NOMO-1 (cell line): ENCODE measurements at regions not wholly inside any gene's neighbourhood (a gene's known extent, or its start where the extent isn't known, plus 50 kb on each side); places are given as distances from the start of the nearest gene placed in this dataset.
"Not testable (repeated sequence)": the region's sequence is repeated elsewhere in the genome, so short reads cannot be mapped to it uniquely, and the experiment has no call there.

ENCODE experiments used
- DNase-seq, 2 experiments: peaks; one replicate each; lab custom pipeline; 2025; ENCODE audit not compliant: unreplicated experiment in 2 of 2; lab: John Stamatoyannopoulos, UW

DNA sequence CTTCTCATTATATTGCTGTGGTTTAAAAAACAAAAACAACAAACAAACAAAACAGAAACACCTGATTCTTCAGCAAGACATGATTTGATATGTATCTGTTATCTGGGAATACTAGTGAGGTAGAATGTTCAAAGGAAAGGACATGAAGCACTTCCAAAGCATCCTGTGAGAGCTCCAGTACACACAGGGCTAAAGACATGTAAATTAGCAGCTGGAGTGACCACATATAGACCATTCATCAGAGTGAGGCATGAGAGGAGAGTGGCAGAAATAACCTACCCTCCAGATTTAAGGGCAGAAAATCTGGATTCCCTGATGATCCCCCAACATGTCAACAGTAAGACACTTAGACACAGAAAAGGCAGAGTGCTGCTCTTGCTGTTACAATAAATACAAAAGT is 260.5 kb upstream of the CHRM3 start:
- DNase-seq = no peak

DNA sequence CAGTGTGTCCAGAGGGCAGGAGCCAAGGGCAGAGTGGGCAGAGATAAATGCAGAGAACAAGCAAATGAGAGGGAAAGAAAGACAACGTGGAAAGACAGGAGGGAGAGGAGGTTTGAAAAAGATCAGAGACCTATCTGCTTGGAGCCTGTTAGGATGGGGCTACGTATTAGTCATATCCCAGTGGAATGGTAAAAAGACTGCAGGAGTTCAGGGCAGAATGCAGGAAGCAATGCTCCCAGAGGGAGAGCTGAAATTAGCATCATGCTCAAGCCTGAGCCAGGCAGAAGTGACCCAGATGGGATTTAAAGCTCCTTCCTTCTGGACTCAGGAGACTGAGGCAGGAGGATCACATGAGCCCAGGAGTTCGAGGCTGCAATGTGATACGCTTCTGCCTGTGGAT is 261.3 kb upstream of the CHRM3 start:
- no peak for DNase-seq

DNA sequence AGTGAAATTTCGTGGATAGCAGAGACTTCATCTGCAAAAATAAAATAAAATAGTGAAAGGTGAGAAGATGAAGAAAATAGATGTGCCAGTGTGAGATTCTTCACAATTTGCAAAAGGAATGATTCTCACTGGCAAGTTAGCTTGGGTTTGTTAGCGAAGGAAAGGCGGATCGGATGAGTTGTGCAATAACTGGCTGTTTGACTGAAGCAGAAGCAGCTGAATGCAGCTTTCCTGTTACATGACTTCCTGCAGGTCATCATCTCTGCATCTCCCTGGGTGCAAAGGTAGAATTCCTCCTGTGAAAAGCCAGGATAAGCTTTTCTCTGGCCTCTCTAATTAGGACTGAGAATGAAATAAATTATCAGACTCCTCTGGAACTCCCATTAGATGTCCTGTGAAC is 263.1 kb upstream of the CHRM3 start:
- peak in 1 of 2 experiments; percentile 49 for DNase-seq

DNA sequence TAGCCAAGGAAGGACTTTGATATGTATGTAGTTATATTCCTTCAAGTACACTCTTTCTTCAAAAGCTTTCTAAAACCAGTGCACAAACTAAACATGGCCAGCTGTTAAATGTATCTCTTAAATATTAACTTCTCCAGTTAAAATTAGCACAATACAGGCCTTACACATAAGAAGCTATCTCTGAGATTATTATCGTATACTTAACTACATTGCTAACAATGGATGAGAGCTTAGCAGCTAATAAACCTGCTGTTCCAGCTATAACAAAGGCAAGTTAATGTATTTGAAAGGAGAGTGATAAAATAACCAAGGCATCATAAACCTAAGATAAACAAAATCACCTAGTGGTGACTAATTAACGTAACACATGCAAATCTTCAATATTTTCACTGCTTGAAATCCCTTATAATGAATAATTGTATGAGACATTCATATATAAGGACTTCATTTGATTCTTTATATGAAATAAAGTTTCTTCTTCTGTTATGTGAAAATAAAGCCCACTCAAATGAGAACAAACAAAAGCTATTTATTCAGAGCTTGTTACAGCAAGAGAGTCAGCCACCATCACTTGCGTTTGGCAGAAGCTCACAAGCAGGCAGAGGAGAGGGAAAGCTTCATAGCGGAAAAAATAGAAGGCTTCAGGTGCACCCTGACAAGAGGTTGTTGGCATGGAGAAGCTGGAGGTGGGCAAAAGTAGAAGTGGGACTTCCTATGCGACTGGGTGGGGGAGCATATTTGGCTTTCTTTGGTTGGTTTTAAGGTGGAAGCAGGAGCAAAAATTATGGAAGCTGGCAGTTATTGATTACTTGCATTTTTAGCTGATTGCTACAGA is 274.1 kb upstream of the CHRM3 start:
- no peak for DNase-seq

DNA sequence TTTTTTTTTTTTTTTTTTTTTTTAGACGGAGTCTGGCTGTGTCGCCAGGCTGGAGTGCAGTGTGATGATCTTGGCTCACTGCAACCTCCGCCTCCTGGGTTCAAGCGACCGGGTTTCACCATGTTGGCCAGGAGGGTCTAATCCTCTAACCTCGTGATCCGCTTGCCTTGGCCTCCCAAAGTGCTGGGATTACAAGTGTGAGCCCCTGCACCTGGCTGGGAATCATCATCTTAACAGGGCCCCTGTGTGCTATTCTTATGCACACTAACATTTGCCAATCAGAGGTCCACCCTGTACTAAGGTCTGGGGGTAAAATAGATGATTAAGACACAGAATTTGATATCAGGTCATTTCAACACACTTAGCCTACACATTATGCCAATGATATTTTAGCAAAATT is 278.7 kb upstream of the CHRM3 start:
- DNase-seq = no peak

DNA sequence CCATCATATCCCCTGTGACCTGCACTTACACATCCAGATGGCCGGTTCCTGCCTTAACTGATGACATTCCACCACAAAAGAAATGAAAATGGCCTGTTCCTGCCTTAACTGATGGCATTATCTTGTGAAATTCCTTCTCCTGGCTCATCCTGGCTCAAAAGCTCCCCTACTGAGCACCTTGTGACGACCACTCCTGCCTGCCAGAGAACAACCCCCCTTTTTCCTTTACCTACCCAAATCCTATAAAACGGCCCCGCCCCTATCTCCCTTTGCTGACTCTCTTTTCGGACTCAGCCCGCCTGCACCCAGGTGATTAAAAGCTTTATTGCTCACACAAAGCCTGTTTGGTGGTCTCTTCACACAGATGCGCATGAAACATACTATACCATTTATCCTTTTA is 279.7 kb upstream of the CHRM3 start:
- not testable (repeated sequence) for DNase-seq

DNA sequence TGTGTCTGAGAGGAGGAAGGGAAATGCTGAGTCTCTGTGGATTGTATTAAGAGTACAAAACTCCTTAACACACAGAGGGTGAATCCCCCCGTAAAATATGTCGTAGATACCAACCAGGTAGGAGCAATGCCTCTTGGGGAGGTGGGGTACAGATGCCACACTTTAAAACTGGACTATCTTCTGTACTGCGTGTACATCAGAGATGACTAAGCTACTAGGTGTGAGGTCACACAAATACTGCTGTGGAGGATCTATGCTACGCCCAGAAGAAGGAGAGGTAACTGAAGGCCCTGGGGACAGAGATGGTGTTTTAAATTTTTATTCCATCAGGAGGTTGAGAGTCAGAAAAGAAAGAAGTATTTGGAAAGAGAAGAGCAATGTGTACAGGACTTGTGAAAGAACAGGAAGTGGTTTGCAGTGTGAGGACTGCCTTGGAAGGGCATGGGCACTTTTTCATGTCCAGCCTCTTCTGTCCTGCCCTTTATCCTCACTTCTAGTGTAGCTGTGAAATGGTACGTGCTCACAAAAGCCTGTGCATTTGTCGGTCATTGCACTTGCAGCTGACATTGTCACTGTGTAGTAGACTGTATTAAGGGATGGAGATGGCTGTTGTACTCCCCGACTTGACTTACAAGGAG is 287.8 kb upstream of the CHRM3 start:
- peak; percentile 22 to 58 for DNase-seq

DNA sequence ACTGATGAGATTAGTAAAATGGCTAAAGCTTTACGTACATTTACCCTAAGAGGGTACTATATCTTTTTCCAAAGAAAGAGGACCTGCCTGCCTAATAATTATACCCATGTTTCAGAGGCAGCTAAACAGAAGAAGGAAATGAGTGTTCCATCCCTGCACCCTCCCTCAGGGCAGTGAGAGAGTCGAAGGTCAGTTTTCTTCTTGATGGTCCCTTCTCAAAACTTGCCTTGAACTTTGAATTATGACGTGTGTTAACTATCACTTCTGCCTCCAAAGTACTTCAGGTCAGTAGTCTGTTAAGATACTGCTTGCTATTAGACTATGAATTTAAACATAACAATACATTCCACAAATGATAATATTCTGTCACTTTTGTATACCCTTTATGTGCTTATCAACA is 294.8 kb upstream of the CHRM3 start:
- DNase-seq = no peak

DNA sequence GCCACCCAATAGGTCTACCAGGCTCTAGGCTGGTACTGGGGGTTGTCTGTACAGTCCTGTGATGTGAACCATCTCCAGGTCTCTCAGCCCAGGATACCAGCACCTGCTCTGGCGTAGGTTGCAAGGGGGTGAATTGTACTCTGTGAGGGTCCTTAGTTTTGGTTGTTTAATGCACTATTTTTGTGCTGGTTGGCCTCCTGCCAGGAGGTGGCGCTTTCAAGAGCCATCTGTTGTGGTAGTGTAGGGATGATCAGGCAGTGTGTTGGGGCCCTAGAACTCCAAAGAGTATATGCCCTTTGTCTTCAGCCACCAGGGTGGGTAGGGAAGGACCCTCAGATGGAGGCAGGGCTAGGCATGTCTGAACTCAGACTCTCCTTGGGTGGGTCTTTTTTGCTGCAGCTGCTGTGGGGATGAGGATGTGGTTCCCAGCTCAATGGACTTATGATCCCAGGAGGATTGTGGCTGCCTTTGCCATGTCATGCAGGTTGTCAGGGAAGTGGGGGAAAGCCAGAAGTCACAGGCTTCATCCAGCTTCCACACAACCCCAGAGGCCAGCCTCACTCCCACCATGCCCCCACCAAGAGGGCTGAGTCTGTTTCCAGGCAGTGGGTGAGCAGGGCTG is 301.8 kb upstream of the CHRM3 start:
- DNase-seq = no peak

DNA sequence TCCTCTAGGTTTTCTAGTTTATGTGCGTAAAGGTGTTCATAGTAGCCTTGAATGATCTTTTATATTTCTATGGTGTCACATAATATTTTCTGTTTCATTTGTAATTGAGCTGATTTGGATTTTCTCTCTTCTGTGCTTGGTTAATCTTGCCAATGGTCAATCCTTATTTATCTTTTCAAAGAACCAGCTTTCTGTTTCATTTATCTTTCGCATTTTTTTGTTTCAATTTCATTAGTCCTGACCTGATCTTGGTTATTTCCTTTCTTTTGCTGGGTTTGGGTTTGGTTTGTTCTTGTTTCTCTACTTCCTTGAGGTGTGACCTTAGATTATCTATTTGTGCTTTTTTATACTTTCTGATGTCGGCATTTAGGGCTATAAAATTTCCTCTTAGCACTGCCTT is 304.4 kb upstream of the CHRM3 start:
- DNase-seq = not testable (repeated sequence)

DNA sequence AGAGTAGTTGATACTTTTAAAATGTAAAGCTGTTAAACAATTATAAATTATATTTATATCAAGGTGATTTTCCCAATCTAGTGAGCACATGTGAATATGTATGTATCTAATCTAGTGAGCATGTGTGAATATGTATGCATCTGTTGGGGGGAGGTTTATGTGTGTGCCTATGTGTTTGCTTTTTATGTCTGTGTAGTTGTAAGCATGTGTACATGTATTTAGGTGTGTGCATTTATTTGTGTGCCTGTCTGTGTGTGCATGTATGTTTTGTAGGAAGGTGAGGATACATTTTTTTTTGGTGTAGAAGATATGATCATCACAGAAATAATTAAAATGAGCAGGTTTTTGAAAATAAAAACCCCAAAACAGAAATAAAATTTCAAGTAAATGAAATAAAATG is 318.9 kb upstream of the CHRM3 start:
- DNase-seq = no peak

DNA sequence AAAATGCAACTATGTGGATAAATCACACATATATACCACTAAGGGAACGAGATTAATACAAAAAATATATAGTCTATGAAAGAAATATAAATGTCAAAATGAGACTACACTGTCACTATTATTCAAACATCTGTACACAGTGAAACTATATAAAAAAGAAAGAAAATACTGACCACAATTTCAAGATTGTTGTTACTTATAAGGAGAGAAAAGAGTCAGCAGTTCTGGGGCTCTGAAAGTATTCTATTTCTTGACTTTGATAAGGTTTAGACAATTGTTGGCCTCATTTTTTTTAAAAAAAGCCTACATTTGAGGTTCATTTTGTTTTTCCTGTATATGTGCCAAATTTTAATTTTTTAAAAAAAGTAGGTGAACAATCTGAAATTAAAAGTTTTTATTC is 319.3 kb upstream of the CHRM3 start:
- DNase-seq = no peak

DNA sequence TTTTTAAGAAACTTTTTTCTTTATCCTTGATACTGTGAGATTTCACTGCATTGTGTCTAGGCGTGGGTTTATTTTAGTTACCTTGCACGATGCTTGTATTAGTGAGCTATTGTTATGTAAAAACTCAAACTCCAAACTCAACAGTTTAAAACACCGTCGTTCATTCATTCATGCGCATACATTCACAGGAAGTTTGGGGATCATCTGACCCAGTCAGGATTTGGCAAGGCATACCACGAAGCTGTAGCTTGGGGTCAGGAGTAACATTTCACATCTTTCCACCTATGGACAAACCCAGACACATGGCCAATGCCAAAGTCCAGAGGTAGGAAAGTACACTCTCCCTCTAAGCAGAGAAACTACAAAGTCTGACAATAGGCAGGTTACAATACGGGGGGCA is 324.6 kb upstream of the CHRM3 start:
- DNase-seq = no peak

DNA sequence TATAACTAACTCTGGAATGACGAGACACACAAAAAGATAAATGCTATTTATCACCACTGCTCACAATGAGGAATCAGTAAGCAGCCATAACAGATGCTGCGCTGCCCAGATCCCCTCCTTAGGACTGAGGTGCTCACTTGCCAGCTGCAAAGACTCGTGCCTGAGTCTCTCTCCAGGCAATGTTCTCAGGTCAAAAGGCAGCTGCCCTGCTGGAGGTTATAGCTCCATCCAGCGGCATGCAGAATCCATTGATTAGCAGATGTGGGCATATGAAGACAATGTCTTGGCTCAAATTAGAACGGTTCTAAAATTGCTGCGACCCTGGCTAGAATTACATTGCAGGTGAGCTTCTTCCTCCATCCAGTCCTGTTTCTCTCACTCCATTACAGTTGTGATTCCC is 328.2 kb upstream of the CHRM3 start:
- DNase-seq = no peak

DNA sequence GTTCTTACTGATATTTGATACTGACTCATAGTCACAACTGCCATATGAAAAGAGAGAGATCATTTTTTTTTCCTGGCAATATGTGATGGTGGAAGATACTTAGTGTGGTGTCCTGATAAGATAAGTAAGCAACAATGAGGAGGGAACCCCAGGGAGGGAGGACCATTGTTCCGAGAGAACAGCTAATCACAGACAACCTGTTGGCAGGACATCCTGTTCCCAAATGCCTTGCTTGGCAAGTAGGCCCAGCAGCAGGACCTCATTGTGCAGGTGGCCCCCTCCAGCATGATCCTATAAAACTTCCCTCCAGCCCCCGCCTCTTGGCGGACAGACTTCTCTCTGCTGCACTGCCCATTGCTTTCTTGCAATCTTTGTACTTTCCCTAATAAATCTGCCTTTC is 329.4 kb upstream of the CHRM3 start:
- no peak for DNase-seq

DNA sequence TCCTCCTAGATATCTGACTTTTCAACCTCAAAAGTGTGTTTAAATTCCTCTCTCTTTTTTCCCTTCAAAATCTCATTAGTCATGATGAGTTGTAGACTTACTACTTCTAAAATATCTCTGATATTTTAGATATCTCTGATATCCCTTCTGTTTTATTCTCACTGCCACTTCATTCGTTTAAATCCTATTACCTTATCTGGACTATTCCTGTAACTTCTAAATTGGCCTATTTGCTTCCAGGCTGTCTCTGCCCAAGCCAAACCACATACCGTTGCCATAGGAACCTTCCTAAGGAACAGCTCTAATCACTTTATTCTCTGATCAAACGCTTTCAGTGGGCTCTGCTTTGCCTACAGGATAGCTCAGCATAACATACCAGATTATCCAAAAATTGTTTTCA is 333.1 kb upstream of the CHRM3 start:
- no peak for DNase-seq

DNA sequence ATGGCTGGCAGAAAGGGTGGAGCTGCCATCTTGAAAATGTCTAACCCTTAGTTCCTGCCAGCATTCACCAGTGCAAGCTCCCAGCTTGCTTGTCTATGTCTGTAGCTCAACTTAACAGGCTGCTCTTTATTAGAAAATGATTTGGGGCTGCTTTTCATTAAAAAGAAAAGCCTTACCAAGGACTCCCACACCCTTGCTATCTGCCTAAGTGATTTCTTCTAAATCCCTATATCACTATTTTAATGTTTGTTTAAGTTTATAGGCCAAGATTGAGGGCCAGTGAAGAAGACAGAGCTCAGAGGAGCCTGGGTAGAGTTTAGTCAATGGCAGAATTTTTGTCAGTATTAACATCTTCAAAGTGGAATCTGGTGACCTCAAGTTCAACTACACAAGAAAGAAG is 336.8 kb upstream of the CHRM3 start:
- no peak for DNase-seq

DNA sequence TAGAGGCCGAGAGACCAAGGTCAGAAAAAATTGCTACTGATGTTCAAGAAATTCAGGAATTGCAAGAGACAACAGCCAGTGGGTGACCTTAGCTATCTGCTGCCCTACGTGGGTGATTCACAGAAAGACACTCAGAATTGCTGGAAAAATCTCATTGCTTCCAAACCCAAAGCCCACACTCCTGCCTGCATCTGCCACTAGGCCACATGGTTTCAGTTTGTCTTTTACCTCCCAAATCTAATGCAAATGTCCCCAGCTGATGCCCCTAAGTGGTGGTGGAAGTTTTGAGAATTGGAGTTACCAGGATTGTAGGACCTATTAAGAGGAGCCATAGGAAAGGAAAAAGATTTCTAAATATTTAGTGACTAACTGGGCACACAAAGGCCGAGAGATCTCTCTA is 341.5 kb upstream of the CHRM3 start:
- no peak for DNase-seq

DNA sequence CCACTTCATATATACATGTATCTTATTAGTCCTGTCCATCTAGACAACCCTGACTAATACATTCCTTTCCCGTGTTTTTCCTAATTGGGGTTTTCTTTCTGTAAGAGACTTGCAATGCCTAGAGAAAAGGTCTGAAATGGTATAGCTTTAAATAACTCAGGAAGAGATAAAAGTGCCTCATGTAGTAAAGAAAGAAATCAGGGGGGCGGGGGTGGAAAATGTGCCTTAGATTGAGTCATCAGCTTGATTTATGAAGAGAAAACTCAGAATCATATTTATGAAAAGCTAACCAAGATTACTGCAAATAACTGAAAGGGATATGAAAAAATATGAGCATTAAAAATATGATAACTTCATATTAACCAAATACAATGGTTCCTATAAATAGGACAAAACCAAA is 345.8 kb upstream of the CHRM3 start:
- no peak for DNase-seq

DNA sequence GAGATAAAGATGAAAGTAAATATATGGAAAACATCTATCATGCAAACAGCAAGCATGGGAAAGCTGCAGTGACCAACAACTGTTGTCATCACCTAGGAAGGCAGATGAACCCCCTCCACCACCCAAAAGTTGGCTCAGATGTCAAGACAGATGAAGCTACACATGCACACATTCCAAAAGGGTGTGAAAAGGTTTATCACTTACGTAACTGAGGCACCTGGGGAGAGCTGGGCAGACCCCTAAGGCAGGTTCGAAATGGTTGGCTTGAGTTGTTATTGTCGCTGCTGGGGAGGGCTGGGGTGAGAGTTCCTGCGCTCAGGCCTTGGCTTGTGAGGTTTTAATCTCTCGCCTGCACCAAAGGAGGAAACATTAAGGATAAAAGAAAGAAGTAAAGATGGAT is 355.1 kb upstream of the CHRM3 start:
- no peak for DNase-seq

DNA sequence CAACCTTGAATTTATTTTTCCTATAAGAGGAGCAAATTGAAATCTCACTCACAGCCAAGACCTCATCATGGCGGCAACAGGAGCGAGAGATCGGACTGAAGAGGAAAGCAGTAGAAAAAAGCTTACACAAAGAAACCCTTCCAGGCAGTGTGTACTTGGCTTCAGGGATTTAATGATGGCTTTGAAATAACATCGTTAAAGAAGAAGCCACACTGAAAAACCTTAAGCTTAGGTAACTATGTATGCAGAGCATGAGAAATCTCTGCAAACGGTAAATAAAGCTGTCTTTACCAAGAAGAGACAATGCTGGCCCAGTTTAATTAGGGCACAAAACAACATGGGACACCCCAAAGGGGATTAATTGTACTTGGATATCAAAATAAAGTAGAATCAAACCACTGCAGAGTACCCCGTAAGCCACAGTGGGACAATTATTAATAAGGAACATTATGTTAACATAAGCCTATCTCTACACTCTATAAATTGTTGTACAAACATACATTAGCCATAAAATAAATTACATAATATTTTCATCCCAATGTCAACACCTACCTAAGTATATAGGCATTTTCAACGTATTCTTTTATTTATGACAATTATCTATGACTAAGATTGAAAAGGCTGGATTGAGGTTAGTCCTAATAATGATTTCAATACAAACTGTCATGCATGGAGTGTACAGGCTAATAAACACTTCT is 360.2 kb upstream of the CHRM3 start:
- no peak for DNase-seq

DNA sequence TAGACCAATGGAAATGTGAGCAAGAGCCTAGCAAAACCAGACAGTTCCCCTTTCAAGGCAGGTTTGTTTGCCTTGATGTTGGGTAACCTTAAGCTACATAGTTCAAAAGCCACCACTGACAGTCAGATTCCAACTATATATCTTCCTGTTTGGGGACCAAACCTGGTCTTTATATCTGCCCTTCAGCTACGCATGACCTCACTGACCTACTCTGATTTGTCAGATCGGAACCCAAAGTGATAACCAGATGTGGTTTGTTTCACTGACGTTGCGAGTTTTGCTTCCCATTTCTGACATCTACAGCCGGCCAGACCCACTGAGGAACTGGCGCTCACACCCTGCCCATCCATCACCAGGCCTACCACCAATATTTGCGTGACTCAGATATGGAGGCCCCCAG is 361.1 kb upstream of the CHRM3 start:
- DNase-seq = peak; percentile 88 to 96
